ENCODE measurements at regions not wholly inside any gene's neighbourhood (a gene's known extent, or its start where the extent isn't known, plus 50 kb on each side); places are given as distances from the start of the nearest gene placed in this dataset.

- intact Hi-C loops (cut with DNase I; ENCODE audit: low total_unique reads) (no loop called here), in situ Hi-C loops (cut with MboI; ENCODE audit: low sequenced_read_pairs in 4 of 4) (no loop called here)
- H3K27ac ChIP-seq: no peak overlapping the region
- no peak overlapping the region for H3K4me3 ChIP-seq
- no peaks in the 10 kb centered on the region for H3K27me3 ChIP-seq
- ATAC-seq (no peak), DNase-seq (no peak)
- TF ChIP-seq POLR2A (IDR thresholded peaks at IDR 0.05) (no peak), CTCF (IDR thresholded peaks at IDR 0.05 in 4 of 5, conservative IDR thresholded peaks at IDR 0.05 in 1 of 5) (no peak)
- no peaks in the 10 kb centered on the region for H3K36me3 ChIP-seq
- H3K9me3 ChIP-seq: no peaks in the 10 kb centered on the region
- no peaks in the 10 kb centered on the region for H3K4me1 ChIP-seq
Observed at GRCh38 chr9:74277532-74277931, 219.6 kb upstream of the RORB start.

- H3K4me1 ChIP-seq: no peaks in the 10 kb centered on the region
- no peaks in the 10 kb centered on the region for H3K9me3 ChIP-seq
- intact Hi-C loops (cut with DNase I; ENCODE audit: low total_unique reads): no loop called here
- no peaks in the 10 kb centered on the region for H3K27me3 ChIP-seq
- DNase-seq: no peak
- H3K36me3 ChIP-seq: no peaks in the 10 kb centered on the region
- no peak overlapping the region for H3K27ac ChIP-seq
- no peak for ATAC-seq
- TF ChIP-seq POLR2A (IDR thresholded peaks at IDR 0.05) (no peak), CTCF (IDR thresholded peaks at IDR 0.05 in 4 of 5, conservative IDR thresholded peaks at IDR 0.05 in 1 of 5) (no peak)
- no peak overlapping the region for H3K4me3 ChIP-seq
- in situ Hi-C loops (cut with MboI; ENCODE audit: low sequenced_read_pairs in 4 of 4): no loop called here
Observed at GRCh38 chr9:74281674-74282073, 215.5 kb upstream of the RORB start.

- Histone ChIP-seq H3K4me3 (no peak overlapping the region), H3K36me3 (no peaks in the 10 kb centered on the region), H3K9me3 (no peaks in the 10 kb centered on the region), H3K4me1 (no peaks in the 10 kb centered on the region), H3K27me3 (no peaks in the 10 kb centered on the region), H3K27ac (no peak overlapping the region)
- TF ChIP-seq CTCF (IDR thresholded peaks at IDR 0.05 in 4 of 5, conservative IDR thresholded peaks at IDR 0.05 in 1 of 5): no peak
- TF ChIP-seq POLR2A (IDR thresholded peaks at IDR 0.05): no peak
- DNase-seq (no peak), ATAC-seq (no peak)
- in situ Hi-C loops (cut with MboI; ENCODE audit: low sequenced_read_pairs in 4 of 4) (no loop called here), intact Hi-C loops (cut with DNase I; ENCODE audit: low total_unique reads) (no loop called here)
Observed at GRCh38 chr9:74282526-74283253, 214.4 kb upstream of the RORB start.

GRCh38 chr9:74284581-74285450, 212.3 kb upstream of the RORB start:
- Histone ChIP-seq H3K4me1 (no peaks in the 10 kb centered on the region), H3K4me3 (no peak overlapping the region), H3K27ac (no peak overlapping the region), H3K27me3 (no peaks in the 10 kb centered on the region), H3K36me3 (no peaks in the 10 kb centered on the region), H3K9me3 (no peaks in the 10 kb centered on the region)
- DNase-seq (no peak), ATAC-seq (no peak)
- TF ChIP-seq CTCF (IDR thresholded peaks at IDR 0.05 in 4 of 5, conservative IDR thresholded peaks at IDR 0.05 in 1 of 5) (no peak), POLR2A (IDR thresholded peaks at IDR 0.05) (no peak)
- in situ Hi-C loops (cut with MboI; ENCODE audit: low sequenced_read_pairs in 4 of 4) (no loop called here), intact Hi-C loops (cut with DNase I; ENCODE audit: low total_unique reads) (no loop called here)

Data from gastrocnemius medialis (tissue), 4 donors.